Choroid plexus epithelial cell (primary cell): ENCODE measurements at regions not wholly inside any gene's neighbourhood (a gene's known extent, or its start where the extent isn't known, plus 50 kb on each side); places are given as distances from the start of the nearest gene placed in this dataset.

ENCODE experiments used
- DNase-seq: peaks from one replicate; pipeline ENCODE4 v3.0.0-alpha.2; 2010; ENCODE audit warnings: low read depth
- H3K4me3 ChIP-seq: 2 replicates; pipeline ENCODE4 v1.5.1; 2011; ENCODE audit warnings: low read depth, mild to moderate bottlenecking, control low read depth, low read length, moderate library complexity
- CTCF ChIP-seq: conservative IDR thresholded peaks from 2 replicates; pipeline ENCODE4 v1.5.1; 2011; ENCODE audit warnings: low read depth, mild to moderate bottlenecking, control low read depth, inconsistent platforms, low read length, moderate library complexity

DNA sequence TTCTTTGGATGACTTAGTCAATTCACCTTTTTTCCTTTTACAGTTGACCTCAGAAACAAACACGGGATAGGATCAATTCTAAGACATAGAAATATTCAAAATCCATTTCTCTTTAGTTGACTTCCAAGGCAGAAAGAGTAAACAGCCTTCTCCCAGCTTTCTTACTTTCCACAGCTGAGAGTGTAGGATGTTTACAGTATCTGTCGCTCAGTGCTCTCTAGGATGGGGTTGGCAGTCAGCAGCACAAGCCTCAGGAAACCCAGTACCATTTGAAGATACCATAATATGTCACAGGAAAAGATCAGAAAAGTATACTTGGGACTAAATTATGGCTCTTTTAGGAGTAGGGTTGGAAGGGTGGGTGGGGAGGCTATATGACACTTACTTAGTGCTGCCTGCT, 88.2 kb downstream of the OGFRL1 start:
- H3K4me3 ChIP-seq, result no peak overlapping the region
- TF ChIP-seq CTCF, result no peak
- no peak for DNase-seq

- TF ChIP-seq CTCF, result peak; percentile 14
- no peak for DNase-seq
- H3K4me3 ChIP-seq, result no peak overlapping the region
Observed at GRCh38 chr6:71383476-71383875, 94.9 kb downstream of the OGFRL1 start.

- TF ChIP-seq CTCF, result peak; percentile 56
- peak; percentile 80 for DNase-seq
- no peak overlapping the region for H3K4me3 ChIP-seq
Observed at GRCh38 chr6:71383901-71384489, 95.4 kb downstream of the OGFRL1 start.

GRCh38 chr6:71385111-71385822, 96.7 kb downstream of the OGFRL1 start:
- H3K4me3 ChIP-seq, result no peak overlapping the region
- no peak for DNase-seq
- no peak for TF ChIP-seq CTCF

GRCh38 chr6:71386215-71386614, 97.6 kb downstream of the OGFRL1 start:
- DNase-seq, result no peak
- no peak overlapping the region for H3K4me3 ChIP-seq
- no peak for TF ChIP-seq CTCF

DNA sequence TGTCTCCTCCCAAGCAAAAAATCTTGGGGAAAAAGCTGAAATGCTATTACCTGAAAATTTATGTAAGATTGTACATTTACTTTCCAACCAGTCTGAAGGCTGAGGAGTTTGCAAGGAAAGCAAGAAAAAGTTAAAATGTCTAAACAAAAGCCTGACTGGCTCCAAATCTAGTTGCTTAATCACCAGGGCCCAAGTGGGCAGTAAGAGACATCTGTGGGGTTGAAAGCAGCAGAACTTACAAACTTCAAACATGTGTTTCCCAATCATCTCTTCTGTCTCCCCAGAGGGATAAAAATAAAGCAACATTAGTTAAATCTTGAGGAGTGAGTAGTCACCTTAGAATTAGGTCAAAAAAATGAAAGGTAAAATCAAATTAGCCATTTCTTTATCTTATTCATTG, 98.6 kb downstream of the OGFRL1 start:
- DNase-seq, result peak; percentile 87
- TF ChIP-seq CTCF, result no peak
- H3K4me3 ChIP-seq, result no peak overlapping the region
